HG03135 (cell line): ENCODE measurements at regions not wholly inside any gene's neighbourhood (a gene's known extent, or its start where the extent isn't known, plus 50 kb on each side); places are given as distances from the start of the nearest gene placed in this dataset.
"Not testable (repeated sequence)": the region's sequence is repeated elsewhere in the genome, so short reads cannot be mapped to it uniquely, and the experiment has no call there.

Experiments used
- ATAC-seq: cut with Tn5 transposase; IDR thresholded peaks from one replicate; pipeline ENCODE4 v1.9.1; 2021; ENCODE audit warnings: mild to moderate bottlenecking, moderate library complexity; ENCODE audit not compliant: unreplicated experiment

DNA sequence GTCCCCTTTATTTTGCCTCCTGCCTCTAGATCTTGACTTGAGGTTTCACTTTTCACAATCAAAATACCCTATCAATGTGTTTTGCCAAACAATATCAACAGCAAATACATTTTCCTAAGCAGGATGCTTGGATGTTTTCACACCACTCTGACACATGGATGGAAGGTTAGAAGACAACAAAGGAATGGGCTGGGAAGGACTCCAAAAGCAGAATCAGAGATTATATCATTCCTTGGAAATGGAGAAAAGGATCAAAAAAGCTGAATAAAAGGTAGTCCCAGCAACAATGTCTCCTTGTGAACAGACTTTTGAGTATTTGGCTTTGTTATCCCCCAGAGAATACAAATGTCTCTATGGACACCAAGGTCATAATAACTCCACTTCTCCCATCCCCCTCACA lies 170.8 kb downstream of the ETAA1 start:
- ATAC-seq = no peak

DNA sequence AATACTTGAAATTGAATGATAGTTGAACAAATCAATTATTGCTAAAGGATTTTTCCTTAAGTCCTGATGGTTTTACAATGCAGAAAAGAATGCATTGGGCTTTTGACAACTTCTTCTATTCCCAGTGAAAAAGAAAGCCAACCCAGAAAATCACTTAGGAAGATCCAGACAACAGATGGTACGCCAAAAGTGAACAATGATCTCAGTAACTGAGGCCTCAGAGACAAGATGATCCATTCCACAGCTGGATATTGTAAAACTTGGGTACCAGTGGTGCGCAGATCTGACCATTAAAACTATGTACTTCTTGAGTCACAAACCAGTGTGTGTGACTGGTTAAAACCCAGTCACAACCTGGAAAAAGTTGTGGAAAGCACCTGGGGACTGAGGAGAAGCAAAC lies 173.5 kb downstream of the ETAA1 start:
- no peak for ATAC-seq

DNA sequence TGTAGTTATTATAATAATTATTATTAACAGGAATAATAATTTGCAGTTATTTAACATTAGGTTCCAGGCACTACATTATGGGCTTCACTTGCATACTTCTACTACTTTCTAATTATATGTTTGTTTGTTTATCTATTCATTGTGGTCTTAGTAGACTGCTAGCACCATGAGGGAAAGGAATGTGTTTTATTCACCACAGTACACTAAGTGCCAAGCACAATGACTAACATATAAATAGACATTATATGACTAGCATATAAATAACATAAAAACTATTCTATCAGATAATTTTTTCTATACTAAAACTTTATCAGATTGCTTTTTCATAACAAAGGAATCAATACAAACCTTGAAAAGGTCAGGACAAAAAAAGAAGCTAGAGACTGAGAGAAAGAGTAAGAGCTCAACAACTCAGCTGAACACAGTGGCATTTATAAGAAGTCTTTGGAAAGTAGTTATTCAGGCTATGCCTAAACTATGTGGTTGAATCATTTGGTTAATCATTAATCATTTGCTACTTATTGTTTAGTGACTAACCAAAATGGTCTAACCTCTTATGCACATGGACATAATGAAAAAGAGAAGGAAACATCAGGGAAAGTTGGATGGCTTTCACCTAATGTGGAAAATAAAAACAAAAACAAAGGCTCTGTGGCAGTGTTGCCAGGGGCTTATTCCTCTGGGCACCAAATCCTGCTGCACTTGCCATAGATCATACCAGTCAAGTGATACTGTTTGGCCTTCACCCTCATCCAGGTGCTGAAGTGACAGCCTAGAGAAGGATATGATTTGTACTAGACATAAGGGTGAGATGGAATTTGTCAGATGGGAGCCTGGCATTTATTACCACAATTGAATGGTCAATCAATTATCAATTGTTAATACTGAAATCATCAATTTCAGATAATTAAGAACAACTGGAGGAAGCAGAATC lies 174.9 kb downstream of the ETAA1 start:
- ATAC-seq = no peak

DNA sequence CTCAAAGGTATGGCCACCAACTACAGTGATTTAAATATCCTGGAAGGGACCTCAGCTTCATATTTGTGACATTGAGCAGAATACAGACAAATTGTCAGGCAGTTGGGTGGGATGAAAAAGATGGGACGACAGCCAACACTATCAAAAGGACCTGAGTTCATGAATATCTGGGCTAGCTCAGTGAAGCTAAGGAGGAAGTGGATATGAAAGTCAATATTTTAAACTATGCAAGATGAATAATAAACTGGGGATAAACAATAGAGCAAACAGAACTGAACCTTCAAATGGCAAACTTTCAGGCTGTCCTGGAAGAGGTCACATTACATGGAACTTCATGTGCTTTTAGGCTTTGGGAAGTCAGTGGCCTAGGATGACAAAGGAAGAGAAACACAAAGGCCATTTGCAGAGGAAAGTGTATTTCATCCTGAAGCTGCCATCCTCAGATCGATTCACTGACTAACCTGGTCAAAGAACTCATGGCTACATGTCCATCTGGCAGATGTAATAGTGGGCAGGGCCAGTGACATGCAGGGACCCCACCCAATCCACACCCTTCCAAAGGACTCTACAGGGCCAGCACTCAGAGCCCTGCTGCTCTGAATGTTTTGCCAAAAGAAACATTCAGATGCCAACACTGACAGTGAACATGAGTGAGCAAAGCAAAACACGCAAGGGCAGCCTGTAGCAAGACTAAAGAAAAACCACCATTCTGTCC lies 175.7 kb downstream of the ETAA1 start:
- ATAC-seq = no peak

DNA sequence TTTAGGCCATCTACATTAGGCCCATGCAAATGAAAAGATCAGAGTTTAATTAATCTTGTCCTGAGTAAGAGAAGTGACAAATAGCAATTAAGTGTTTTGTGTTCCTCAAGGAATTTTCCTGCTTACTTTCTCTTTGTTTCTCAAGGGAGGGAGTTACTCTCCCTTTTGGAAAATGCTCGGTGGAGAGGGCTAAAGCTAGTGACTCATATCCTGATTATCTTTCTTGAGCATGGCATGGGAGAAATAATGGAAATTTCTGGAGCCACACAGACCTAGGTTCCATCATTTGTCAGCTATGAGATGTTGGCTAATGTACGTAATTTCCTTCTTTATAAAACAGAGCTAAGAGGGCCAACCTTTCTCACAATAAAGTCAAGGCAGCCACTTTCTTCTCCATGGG lies 177.1 kb downstream of the ETAA1 start:
- no peak for ATAC-seq

DNA sequence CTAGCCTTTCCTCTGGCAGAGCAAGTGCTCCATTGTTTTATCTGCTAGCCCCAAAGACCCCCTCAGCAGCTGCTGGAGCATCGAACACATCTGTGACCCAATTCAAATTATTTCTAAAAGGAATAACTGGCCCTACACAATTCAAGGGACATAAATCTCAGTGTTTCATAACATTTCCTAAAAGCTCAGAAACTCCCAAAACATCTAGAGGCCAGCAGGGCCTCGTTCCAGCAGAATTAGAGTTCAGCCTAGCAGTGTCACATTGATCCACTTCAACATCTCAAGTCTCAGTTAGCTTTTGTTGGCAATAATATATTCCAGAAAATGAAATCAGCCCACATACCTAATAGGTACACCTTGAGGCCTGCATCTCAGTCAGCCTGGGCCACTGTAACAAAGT lies 179.1 kb downstream of the ETAA1 start:
- ATAC-seq = no peak

DNA sequence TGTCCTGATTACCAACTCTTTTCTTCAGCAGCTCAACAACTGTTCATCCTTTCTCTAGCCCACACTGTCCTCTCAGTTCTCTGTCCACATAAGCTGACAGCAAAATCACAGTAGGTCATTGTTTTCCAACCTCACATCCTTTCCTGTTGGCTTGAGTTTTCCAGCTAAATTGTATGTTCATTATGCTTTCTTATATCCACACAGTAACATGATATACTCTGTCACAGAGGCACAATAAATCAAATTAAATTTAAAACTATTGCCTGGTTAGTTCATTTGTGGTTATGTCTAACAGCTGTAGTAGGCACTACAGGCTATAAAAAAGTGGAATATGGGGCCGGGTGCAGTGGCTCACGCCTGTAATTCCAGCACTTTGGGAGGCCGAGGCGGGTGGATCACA lies 179.9 kb downstream of the ETAA1 start:
- no peak for ATAC-seq

DNA sequence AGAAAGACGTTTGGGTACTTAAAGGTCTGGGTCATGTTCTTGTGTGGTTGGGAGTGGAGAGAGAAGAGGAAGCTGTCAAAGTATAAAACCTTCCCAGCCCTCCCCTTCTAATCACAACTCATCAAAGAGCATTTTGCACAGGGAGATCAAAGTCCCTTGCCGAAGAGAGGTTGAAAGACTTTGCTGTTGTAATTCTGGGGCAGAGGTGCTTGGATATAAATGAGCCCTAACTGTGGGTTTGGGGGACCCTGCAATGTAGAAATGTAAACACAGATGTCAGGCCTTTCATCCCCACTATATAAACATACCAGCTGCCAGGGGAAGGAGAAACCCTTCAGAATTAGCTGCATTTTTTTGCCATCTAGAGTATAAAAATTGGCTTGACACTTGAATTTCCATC lies 182.1 kb downstream of the ETAA1 start:
- no peak for ATAC-seq

DNA sequence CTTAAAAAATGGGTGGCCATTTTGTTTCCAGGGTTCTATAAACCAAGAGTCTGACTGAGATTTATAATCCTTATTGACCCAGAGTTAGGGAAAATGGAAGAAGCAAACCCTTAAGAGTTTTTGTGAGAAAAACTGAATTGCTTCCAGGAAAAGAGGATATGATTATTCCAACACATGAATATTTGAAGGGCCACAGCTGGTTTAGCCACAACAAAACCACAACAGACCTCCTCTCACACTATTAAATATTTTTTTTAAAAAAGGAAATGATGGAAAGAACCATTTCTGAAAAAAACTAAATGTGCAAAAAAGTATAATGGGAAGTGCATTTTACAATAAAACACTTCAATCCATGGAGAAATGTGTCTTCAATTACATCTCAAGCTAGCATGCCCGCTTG lies 182.7 kb downstream of the ETAA1 start:
- ATAC-seq = no peak

DNA sequence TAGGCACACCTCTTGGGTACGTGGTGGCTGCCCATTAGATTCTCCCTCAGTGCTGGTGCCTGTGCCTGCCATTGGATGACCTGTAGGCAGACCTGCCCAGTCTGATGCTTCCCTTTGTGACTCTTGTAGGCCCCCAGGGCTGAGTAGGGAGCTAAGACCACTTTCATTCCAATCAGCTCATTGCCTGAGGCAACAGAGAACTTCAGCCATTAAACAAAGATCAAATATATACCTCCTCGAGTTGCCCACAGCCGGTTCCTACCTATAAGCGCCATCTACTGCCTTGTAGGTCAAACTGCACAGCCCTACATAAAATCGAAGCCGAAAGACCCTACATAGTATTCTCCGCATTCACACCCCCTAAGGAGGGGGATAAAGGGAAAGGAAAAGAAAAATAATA lies 184.6 kb downstream of the ETAA1 start:
- no peak for ATAC-seq

DNA sequence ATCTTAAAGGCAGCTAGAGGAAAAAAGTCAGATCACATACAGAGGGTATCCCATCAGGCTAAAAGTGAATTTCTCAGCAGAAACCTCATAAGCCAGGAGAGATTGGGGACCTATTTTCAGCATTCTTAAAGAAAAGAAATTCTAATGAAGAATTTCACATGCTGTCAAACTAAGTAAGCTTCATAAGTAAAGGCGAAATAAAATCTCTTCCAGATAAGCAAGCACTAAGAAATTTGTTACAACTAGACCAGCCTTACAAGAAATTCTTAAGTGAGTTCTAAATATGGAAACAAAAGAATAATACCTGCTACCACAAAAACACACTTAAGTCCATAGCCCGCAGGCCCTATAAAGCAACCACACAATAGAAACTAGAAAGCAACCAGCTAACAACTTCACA lies 186.1 kb downstream of the ETAA1 start:
- no peak for ATAC-seq

DNA sequence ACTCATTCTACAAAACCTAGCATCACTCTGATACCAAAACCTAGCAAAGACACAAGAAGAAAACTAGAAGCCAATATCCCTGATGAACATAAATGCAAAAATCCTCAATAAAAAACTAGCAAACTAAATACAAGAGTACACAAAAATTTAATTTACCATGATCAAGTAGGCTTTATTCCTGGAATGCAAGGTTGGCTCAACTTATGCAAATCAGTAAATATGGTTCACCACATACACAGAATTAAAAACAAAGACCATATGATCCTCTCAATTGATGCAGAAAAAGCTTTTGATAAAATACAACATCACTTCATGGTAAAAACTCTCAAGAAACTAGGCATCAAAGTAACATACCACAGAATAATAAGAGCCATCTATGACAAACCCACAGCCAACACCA lies 188.3 kb downstream of the ETAA1 start:
- ATAC-seq = no peak

DNA sequence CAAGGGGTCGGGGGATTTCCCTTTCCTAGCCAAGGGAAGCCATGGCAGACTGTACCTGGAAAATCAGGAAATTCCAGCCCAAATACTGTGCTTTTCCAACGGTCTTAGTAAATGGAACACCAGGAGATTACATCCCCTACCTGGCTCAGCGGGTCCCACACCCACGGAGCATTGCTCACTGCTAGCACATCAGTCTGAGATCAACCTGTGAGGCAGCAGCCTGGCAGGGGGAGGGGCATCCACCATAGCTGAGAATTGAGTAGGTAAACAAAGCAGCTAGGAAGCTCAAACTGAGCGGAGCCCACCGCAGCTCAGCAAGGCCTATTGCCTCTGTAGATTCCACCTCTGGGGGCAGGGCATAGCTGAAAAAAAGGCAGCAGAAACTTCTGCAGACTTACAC lies 192.0 kb downstream of the ETAA1 start:
- not testable (repeated sequence) for ATAC-seq

DNA sequence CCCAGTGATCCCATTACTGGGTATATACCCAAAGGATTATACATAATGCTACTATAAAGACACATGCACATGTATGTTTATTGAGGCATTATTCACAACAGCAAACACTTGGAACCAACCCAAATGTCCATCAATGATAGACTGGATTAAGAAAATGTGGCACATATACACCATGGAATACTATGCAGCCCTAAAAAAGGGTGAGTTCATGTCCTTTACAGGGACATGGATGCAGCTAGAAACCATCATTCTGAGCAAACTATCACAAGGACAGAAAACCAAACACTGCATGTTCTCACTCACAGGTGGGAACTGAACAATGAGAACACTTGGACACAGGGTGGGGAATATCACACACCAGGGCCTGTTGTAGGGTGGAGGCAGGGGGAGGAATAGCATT lies 197.4 kb downstream of the ETAA1 start:
- not testable (repeated sequence) for ATAC-seq

DNA sequence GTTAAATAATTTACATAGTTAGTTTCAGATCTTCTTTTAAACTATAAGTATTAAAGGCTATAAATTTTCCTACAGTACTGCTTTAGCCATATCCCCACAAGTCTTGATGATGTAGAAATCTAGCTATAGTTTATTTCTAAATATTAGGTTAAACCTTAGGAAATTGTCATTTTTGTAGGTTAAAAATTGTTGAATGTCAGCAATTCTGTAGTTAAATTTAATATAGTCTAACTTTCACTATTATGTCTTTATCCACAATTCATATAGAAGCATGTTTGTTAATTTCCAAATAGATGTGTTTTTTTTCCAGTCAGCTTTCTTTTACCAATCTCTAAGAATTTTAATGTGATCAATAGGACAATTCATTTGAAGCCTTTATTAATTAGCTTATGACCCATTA lies 199.7 kb downstream of the ETAA1 start:
- ATAC-seq = no peak

DNA sequence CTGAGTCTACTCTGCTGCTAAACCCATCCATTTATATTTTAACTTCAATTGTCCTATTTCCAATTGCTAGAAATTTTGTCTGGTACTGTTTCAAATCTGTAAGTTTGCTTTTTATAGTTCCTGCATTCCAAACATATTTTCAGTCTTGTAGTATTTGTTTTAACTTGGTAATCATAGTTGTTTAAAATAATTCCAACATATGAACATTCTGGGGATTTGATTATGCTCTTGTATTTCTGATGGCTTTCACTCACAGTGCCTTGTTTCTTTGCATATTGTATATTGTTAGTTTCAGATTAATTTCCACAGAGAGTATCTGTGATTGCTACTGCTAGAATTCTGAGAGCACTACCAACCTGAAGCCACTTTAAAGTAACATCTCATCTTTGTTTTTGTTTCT lies 202.4 kb downstream of the ETAA1 start:
- ATAC-seq = no peak

DNA sequence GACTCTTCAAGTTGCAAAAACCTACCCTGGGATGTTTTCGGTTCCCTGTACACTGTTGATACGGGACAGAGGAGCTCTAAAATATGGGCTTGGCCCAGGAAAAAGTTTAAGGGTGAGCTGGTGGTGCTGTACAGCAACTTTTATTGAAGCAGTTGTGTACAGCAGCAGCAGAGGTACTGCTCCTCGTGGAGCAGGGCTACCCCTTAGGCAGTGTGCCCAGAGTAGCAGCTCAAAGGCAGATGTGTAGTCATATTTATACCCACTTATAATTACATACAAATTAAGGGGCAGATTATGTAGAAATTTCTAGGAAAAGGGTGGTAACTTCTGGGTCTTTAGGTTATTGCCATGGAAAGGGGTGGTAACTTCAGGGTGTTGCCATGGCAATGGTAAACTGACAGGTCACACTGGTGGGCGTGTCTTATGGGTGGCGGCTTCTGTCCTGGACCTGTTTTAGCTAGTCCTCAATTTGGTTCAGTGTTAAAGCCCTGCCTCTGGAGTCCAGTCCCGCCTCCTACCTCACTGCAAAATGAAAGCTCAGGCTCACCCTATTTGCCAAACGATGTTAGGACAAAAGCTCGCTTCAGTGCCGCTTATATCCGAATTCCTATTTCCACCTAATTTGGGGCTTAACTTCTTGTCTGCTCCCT lies 203.2 kb downstream of the ETAA1 start:
- no peak for ATAC-seq

DNA sequence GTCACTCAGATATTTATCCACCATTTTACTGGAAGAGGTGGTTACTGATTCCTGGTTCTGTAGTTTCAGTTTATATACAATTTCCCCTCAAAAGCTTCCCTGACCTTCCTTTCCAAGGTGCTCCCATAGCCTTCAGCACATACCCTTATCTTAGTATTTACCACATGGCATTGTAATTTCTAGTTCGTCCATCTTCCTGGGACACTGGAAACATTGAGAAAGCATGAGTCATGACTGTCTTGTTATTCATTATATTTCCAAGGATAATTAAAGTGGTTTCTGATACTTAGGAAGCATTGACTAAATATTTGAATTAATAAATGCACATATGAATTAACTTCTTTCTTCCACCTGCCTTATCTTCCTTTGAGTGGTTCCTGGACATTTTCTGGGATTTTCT lies 203.8 kb downstream of the ETAA1 start:
- ATAC-seq = no peak

DNA sequence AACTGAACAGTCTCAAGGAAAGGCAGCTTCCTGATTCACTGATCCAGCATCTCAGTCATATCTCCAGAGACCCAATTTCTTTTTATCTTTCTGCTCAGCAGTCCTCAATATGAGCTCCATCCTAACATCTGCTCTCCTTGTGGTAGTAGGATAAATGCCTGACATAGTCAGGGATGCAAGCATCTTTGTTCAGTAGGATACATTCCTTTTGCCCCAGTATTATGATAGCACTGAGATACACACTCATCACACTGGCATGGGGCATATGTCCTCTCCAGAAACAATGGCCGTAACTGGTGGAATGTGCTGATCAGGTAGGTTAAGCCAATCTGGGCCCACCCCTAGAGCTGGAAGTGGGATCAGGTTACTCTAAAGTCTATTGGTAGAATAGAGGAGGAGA lies 207.2 kb downstream of the ETAA1 start:
- ATAC-seq = no peak

DNA sequence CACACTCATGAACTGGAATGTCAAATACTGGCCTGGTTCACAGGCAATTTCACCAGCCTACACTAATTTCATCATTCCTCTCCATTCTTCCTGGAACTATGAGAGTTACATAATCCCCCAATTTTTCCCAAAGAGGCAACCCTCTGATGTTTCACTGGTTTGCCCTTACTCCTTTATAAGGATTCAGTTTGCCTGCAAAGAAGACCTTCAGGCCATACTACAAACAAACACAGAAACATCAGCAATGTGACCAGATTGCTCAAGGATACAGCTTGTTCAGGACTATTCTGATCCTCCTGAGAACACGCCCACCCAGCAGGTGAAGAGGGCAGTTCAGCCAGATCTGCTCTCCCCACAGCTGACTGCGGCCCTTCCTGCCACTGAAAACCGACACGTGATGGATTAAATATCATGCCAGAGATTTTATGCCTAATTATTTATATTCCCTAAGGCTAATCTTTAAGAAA lies 215.5 kb downstream of the ETAA1 start:
- no peak for ATAC-seq

DNA sequence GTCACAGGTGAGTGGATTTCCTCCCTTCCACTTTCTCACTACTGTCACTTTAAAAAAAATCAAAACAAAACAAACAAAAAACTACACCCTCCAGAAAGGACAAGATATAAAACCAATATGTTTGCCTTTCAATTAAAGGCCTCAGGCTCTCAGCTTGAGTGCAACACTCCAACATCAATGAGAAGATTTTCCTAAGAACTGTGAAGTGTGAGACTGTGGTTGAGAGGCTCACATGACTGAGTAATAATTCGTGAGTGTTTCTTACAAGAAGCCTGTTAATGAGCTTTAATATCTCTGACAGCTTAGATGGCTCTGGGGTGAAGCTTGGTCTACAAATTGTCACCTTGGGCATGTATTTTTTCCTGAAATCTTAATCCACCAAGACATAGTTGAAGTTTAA lies 216.1 kb downstream of the ETAA1 start:
- ATAC-seq = no peak

DNA sequence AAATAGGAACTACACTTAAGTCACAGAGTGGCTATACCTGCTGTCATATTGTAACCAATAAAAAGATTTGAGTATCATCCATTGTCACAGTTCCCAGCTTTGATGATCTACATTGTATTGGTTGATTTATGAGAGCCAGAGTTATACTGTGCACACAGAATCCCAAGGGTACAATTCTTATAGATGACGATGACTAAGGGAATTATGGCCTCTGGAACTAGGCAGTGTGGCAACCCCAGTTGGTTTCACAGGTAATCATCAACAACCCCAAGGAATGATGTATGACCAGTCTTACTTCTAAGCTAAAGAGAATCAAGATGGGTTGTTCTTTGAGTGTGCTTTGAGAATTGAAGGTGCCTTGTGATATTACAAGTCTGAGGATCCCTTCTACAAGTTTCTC lies 217.3 kb downstream of the ETAA1 start:
- ATAC-seq = no peak
